Brain microvascular endothelial cell (primary cell): ENCODE measurements at regions not wholly inside any gene's neighbourhood (a gene's known extent, or its start where the extent isn't known, plus 50 kb on each side); places are given as distances from the start of the nearest gene placed in this dataset.

Experiments
- DNase-seq: peaks from one replicate; pipeline ENCODE4 v3.0.0-alpha.2; 2020
- H3K27ac ChIP-seq: fragments of 250-450 bp; sonication (Bioruptor Pico); 2 replicates; pipeline ENCODE4 v1.5.1; 2020; ENCODE audit warnings: mild to moderate bottlenecking, moderate library complexity
- H3K27me3 ChIP-seq: fragments of 250-450 bp; sonication (Bioruptor Pico); replicated peaks from 2 replicates; pipeline ENCODE4 v1.5.1; 2020; ENCODE audit warnings: mild to moderate bottlenecking
- H3K36me3 ChIP-seq: fragments of 250-450 bp; sonication (Bioruptor Pico); replicated peaks from 2 replicates; pipeline ENCODE4 v1.5.1; 2020; ENCODE audit warnings: mild to moderate bottlenecking
- H3K4me3 ChIP-seq: 2 replicates; pipeline ENCODE4 v1.5.1; 2011; ENCODE audit warnings: low read depth, mild to moderate bottlenecking, control low read depth, low read length, moderate library complexity
- CTCF ChIP-seq: IDR thresholded peaks from 2 replicates; pipeline ENCODE4 v1.5.1; 2011; ENCODE audit warnings: low read depth, mild to moderate bottlenecking, moderate library complexity, low read length, control low read depth, inconsistent platforms; ENCODE audit errors: missing control alignments
- in situ Hi-C: cut with HindIII; loops from 2 replicates; pipeline ENCODE4 v1.10.0; 2017; ENCODE audit warnings: low sequenced_read_pairs, low pct_ligation_motif_present

GRCh38 chr3:64377942-64378341, 152.7 kb upstream of the PRICKLE2 start:
- no peak overlapping the region for H3K27ac ChIP-seq
- no peaks in the 10 kb centered on the region for H3K36me3 ChIP-seq
- no peak overlapping the region for H3K4me3 ChIP-seq
- no peak for DNase-seq
- in situ Hi-C loops: no loop called here
- H3K27me3 ChIP-seq: no peaks in the 10 kb centered on the region
- no peak for TF ChIP-seq CTCF

- H3K27ac ChIP-seq: no peak overlapping the region
- TF ChIP-seq CTCF: no peak
- H3K36me3 ChIP-seq: no peaks in the 10 kb centered on the region
- H3K27me3 ChIP-seq: no peaks in the 10 kb centered on the region
- DNase-seq: no peak
- in situ Hi-C loops: no loop called here
- H3K4me3 ChIP-seq: no peak overlapping the region
Observed at GRCh38 chr3:64375737-64376136, 150.5 kb upstream of the PRICKLE2 start.

- H3K36me3 ChIP-seq: no peaks in the 10 kb centered on the region
- no peak overlapping the region for H3K27ac ChIP-seq
- H3K27me3 ChIP-seq: no peaks in the 10 kb centered on the region
- no peak for TF ChIP-seq CTCF
- in situ Hi-C loops: no loop called here
- no peak overlapping the region for H3K4me3 ChIP-seq
- DNase-seq: no peak
Observed at GRCh38 chr3:64369390-64369789, 144.1 kb upstream of the PRICKLE2 start.

- DNase-seq: no peak
- Histone ChIP-seq H3K27me3 (no peaks in the 10 kb centered on the region), H3K36me3 (no peaks in the 10 kb centered on the region), H3K4me3 (no peak overlapping the region), H3K27ac (no peak overlapping the region)
- in situ Hi-C loops: no loop called here
- no peak for TF ChIP-seq CTCF
Observed at GRCh38 chr3:64368257-64369020, 143.2 kb upstream of the PRICKLE2 start.

GRCh38 chr3:64365877-64366276, 140.6 kb upstream of the PRICKLE2 start:
- no peaks in the 10 kb centered on the region for H3K27me3 ChIP-seq
- DNase-seq: no peak
- no peak overlapping the region for H3K4me3 ChIP-seq
- no peaks in the 10 kb centered on the region for H3K36me3 ChIP-seq
- no peak overlapping the region for H3K27ac ChIP-seq
- no peak for TF ChIP-seq CTCF
- in situ Hi-C loops: no loop called here

- H3K36me3 ChIP-seq: no peaks in the 10 kb centered on the region
- in situ Hi-C loops: no loop called here
- no peak overlapping the region for H3K27ac ChIP-seq
- no peak for TF ChIP-seq CTCF
- H3K4me3 ChIP-seq: no peak overlapping the region
- no peak for DNase-seq
- H3K27me3 ChIP-seq: no peaks in the 10 kb centered on the region
Observed at GRCh38 chr3:64363842-64364241, 138.6 kb upstream of the PRICKLE2 start.
